ENCODE measurements at regions not wholly inside any gene's neighbourhood (a gene's known extent, or its start where the extent isn't known, plus 50 kb on each side); places are given as distances from the start of the nearest gene placed in this dataset.
"Not testable (repeated sequence)": the region's sequence is repeated elsewhere in the genome, so short reads cannot be mapped to it uniquely, and the experiment has no call there.

GRCh38 chr9:88831713-88832407 lies 159.4 kb upstream of the S1PR3 start:
- no peak overlapping the region for H3K27ac Mint-ChIP-seq
- ATAC-seq (replicated peaks) (peak; percentile 47 to 58), DNase-seq (no peak)
- H3K4me3 Mint-ChIP-seq: peak overlapping the region in 1 of 2 donors; percentile 15
- peaks cover 0 to 1% of the 10 kb centered on the region in 2 donors for H3K36me3 Mint-ChIP-seq
- H3K9me3 Mint-ChIP-seq: peaks cover 0 to 2% of the 10 kb centered on the region in 2 donors
- peaks cover 47 to 73% of the 10 kb centered on the region in 2 donors for H3K27me3 Mint-ChIP-seq
- H3K4me1 Mint-ChIP-seq: peaks cover 24 to 66% of the 10 kb centered on the region in 2 donors

- Mint-ChIP-seq H3K4me3 (no peak overlapping the region), H3K27me3 (peaks cover 40 to 69% of the 10 kb centered on the region in 2 donors), H3K27ac (no peak overlapping the region), H3K9me3 (peaks cover 0 to 2% of the 10 kb centered on the region in 2 donors), H3K4me1 (peaks cover 24 to 66% of the 10 kb centered on the region in 2 donors), H3K36me3 (peaks cover 0 to 1% of the 10 kb centered on the region in 2 donors)
- no peak for ATAC-seq (replicated peaks)
- DNase-seq: no peak
Measured at GRCh38 chr9:88833946-88834345, 157.3 kb upstream of the S1PR3 start.

- peaks cover 0 to 1% of the 10 kb centered on the region in 2 donors for H3K36me3 Mint-ChIP-seq
- peak overlapping the region; percentile 20 for H3K27ac Mint-ChIP-seq
- ATAC-seq (replicated peaks) (peak; percentile 94 to 96), DNase-seq (no peak)
- H3K27me3 Mint-ChIP-seq: peaks cover 31 to 69% of the 10 kb centered on the region in 2 donors
- H3K9me3 Mint-ChIP-seq: peaks cover 0 to 2% of the 10 kb centered on the region in 2 donors
- H3K4me1 Mint-ChIP-seq: peaks cover 23 to 57% of the 10 kb centered on the region in 2 donors
- H3K4me3 Mint-ChIP-seq: no peak overlapping the region
Measured at GRCh38 chr9:88835038-88835466, 156.2 kb upstream of the S1PR3 start.

- H3K36me3 Mint-ChIP-seq: peaks cover 0 to 1% of the 10 kb centered on the region in 2 donors
- H3K9me3 Mint-ChIP-seq: peaks cover 0 to 2% of the 10 kb centered on the region in 2 donors
- no peak for DNase-seq
- H3K27ac Mint-ChIP-seq: no peak overlapping the region
- H3K4me1 Mint-ChIP-seq: peaks cover 23 to 54% of the 10 kb centered on the region in 2 donors
- peaks cover 30 to 62% of the 10 kb centered on the region in 2 donors for H3K27me3 Mint-ChIP-seq
- ATAC-seq (replicated peaks): no peak
- no peak overlapping the region for H3K4me3 Mint-ChIP-seq
Measured at GRCh38 chr9:88835772-88836171, 155.5 kb upstream of the S1PR3 start.

- no peaks in the 10 kb centered on the region for H3K9me3 Mint-ChIP-seq
- ATAC-seq (replicated peaks): no peak
- peaks cover 31 to 52% of the 10 kb centered on the region in 2 donors for H3K27me3 Mint-ChIP-seq
Measured at GRCh38 chr9:88837731-88838130, 153.5 kb upstream of the S1PR3 start.

GRCh38 chr9:88849878-88850277 lies 141.4 kb upstream of the S1PR3 start:
- H3K27me3 Mint-ChIP-seq: peaks cover 26 to 40% of the 10 kb centered on the region in 2 donors
- not testable (repeated sequence) for H3K36me3 Mint-ChIP-seq; H3K27ac Mint-ChIP-seq; H3K4me3 Mint-ChIP-seq; DNase-seq; ATAC-seq (replicated peaks)
- peaks cover 5 to 15% of the 10 kb centered on the region in 2 donors for H3K4me1 Mint-ChIP-seq
- peaks cover 8 to 13% of the 10 kb centered on the region in 2 donors for H3K9me3 Mint-ChIP-seq

More at GRCh38 chr9:88837731-88838130, 153.5 kb upstream of the S1PR3 start:
- Mint-ChIP-seq H3K4me1 (peaks cover 18 to 40% of the 10 kb centered on the region in 2 donors), H3K4me3 (no peak overlapping the region), H3K27ac (no peak overlapping the region), H3K36me3 (peaks cover 0 to 1% of the 10 kb centered on the region in 2 donors)
- DNase-seq: no peak

GRCh38 chr9:88852794-88853193 lies 138.5 kb upstream of the S1PR3 start:
- H3K4me1 Mint-ChIP-seq: peaks cover 5 to 15% of the 10 kb centered on the region in 2 donors
- H3K36me3 Mint-ChIP-seq: peaks cover 11 to 12% of the 10 kb centered on the region in 2 donors
- H3K9me3 Mint-ChIP-seq: peaks cover 17 to 23% of the 10 kb centered on the region in 2 donors
- H3K4me3 Mint-ChIP-seq: no peak overlapping the region
- ATAC-seq (replicated peaks): peak; percentile 76 to 90
- peaks cover 42 to 55% of the 10 kb centered on the region in 2 donors for H3K27me3 Mint-ChIP-seq
- DNase-seq: no peak
- H3K27ac Mint-ChIP-seq: no peak overlapping the region

- peaks cover 31 to 47% of the 10 kb centered on the region in 2 donors for H3K27me3 Mint-ChIP-seq
- H3K4me3 Mint-ChIP-seq: no peak overlapping the region
- H3K9me3 Mint-ChIP-seq: peaks cover 9 to 11% of the 10 kb centered on the region in 2 donors
- H3K36me3 Mint-ChIP-seq: peaks cover 0 to 7% of the 10 kb centered on the region in 2 donors
- H3K4me1 Mint-ChIP-seq: peaks cover 6 to 10% of the 10 kb centered on the region in 2 donors
- DNase-seq (no peak), ATAC-seq (replicated peaks) (no peak)
- no peak overlapping the region for H3K27ac Mint-ChIP-seq
Measured at GRCh38 chr9:88870627-88871026, 120.6 kb upstream of the S1PR3 start.

- peaks cover 31 to 44% of the 10 kb centered on the region in 2 donors for H3K27me3 Mint-ChIP-seq
- ATAC-seq (replicated peaks): no peak
Measured at GRCh38 chr9:88871669-88872068, 119.6 kb upstream of the S1PR3 start.

GRCh38 chr9:88872192-88872946 lies 118.9 kb upstream of the S1PR3 start:
- ATAC-seq (replicated peaks): no peak
- H3K4me3 Mint-ChIP-seq: no peak overlapping the region
- DNase-seq: no peak
- peaks cover 24 to 37% of the 10 kb centered on the region in 2 donors for H3K27me3 Mint-ChIP-seq
- peaks cover 0 to 7% of the 10 kb centered on the region in 2 donors for H3K36me3 Mint-ChIP-seq
- H3K27ac Mint-ChIP-seq: no peak overlapping the region
- peaks cover 7 to 10% of the 10 kb centered on the region in 2 donors for H3K4me1 Mint-ChIP-seq
- peaks cover 9 to 11% of the 10 kb centered on the region in 2 donors for H3K9me3 Mint-ChIP-seq

More at GRCh38 chr9:88871669-88872068, 119.6 kb upstream of the S1PR3 start:
- H3K27ac Mint-ChIP-seq: no peak overlapping the region
- peaks cover 0 to 7% of the 10 kb centered on the region in 2 donors for H3K36me3 Mint-ChIP-seq
- peaks cover 9 to 11% of the 10 kb centered on the region in 2 donors for H3K9me3 Mint-ChIP-seq
- H3K4me3 Mint-ChIP-seq: no peak overlapping the region
- H3K4me1 Mint-ChIP-seq: peaks cover 7 to 10% of the 10 kb centered on the region in 2 donors
- DNase-seq: no peak

GRCh38 chr9:88873635-88874034 lies 117.6 kb upstream of the S1PR3 start:
- Mint-ChIP-seq H3K4me1 (peaks cover 7 to 10% of the 10 kb centered on the region in 2 donors), H3K27ac (no peak overlapping the region), H3K27me3 (peaks cover 22 to 33% of the 10 kb centered on the region in 2 donors), H3K9me3 (peaks cover 8 to 9% of the 10 kb centered on the region in 2 donors), H3K4me3 (no peak overlapping the region), H3K36me3 (peaks cover 0 to 7% of the 10 kb centered on the region in 2 donors)
- DNase-seq: no peak
- no peak for ATAC-seq (replicated peaks)

- peaks cover 0 to under 1% of the 10 kb centered on the region in 2 donors for H3K36me3 Mint-ChIP-seq
- peaks cover 17 to 26% of the 10 kb centered on the region in 2 donors for H3K27me3 Mint-ChIP-seq
- DNase-seq (no peak), ATAC-seq (replicated peaks) (no peak)
- no peak overlapping the region for H3K4me3 Mint-ChIP-seq
- H3K9me3 Mint-ChIP-seq: peaks cover 1% of the 10 kb centered on the region in 2 donors
- peaks cover 7 to 10% of the 10 kb centered on the region in 2 donors for H3K4me1 Mint-ChIP-seq
- no peak overlapping the region for H3K27ac Mint-ChIP-seq
Measured at GRCh38 chr9:88874391-88874790, 116.9 kb upstream of the S1PR3 start.

- peaks cover 7 to 10% of the 10 kb centered on the region in 2 donors for H3K4me1 Mint-ChIP-seq
- H3K9me3 Mint-ChIP-seq: no peaks in the 10 kb centered on the region
- no peaks in the 10 kb centered on the region for H3K36me3 Mint-ChIP-seq
- H3K27ac Mint-ChIP-seq: no peak overlapping the region
- DNase-seq (no peak), ATAC-seq (replicated peaks) (peak; percentile 84 to 87)
- H3K4me3 Mint-ChIP-seq: no peak overlapping the region
- H3K27me3 Mint-ChIP-seq: peaks cover 15 to 23% of the 10 kb centered on the region in 2 donors
Measured at GRCh38 chr9:88875400-88876120, 115.7 kb upstream of the S1PR3 start.

- Mint-ChIP-seq H3K4me1 (peaks cover 10 to 14% of the 10 kb centered on the region in 2 donors), H3K27me3 (peaks cover 3 to 6% of the 10 kb centered on the region in 2 donors), H3K4me3 (no peak overlapping the region), H3K9me3 (peaks cover 0 to 5% of the 10 kb centered on the region in 2 donors), H3K27ac (no peak overlapping the region), H3K36me3 (no peaks in the 10 kb centered on the region)
- DNase-seq (no peak), ATAC-seq (replicated peaks) (no peak)
Measured at GRCh38 chr9:88880199-88880598, 111.1 kb upstream of the S1PR3 start.

Measured in stimulated activated naive B cell treated with anti-CD40 and anti-IgM and Interleukin-4, amounts not matched to agents 10 μg/mL and 1 μg/mL and 100 μg/mL, for 72 hours (primary cell).